PC-9 (cell line): ENCODE measurements at regions not wholly inside any gene's neighbourhood (a gene's known extent, or its start where the extent isn't known, plus 50 kb on each side); places are given as distances from the start of the nearest gene placed in this dataset.

Source experiments
- CTCF ChIP-seq: fragments of 200-600 bp; sonication (generic); conservative IDR thresholded peaks from 2 replicates; pipeline ENCODE4 v1.6.1; 2017; ENCODE audit warnings: mixed run types, antibody characterized with exemption, mild to moderate bottlenecking, moderate library complexity
- EZH2 ChIP-seq: fragments of 200-600 bp; sonication (generic); IDR thresholded peaks from 2 replicates; pipeline ENCODE4 v1.8.0; 2017; ENCODE audit warnings: antibody characterized with exemption, low read depth

GRCh38 chr15:93835344-93835743, 396.0 kb upstream of the MCTP2 start:
- TF ChIP-seq EZH2: no peak
- TF ChIP-seq CTCF: no peak
